ENCODE measurements at regions not wholly inside any gene's neighbourhood (a gene's known extent, or its start where the extent isn't known, plus 50 kb on each side); places are given as distances from the start of the nearest gene placed in this dataset.

- no peak for TF ChIP-seq MAX (IDR thresholded peaks at IDR 0.05)
- no peak for TF ChIP-seq ATF2 (CRISPR knock-in tag; IDR thresholded peaks at IDR 0.05)
- TF ChIP-seq MAFK (conservative IDR thresholded peaks at IDR 0.05 in 1 of 2, IDR thresholded peaks at IDR 0.05 in 1 of 2; ENCODE audit: low read length in 2 of 2): no peak
- TF ChIP-seq BRF2 (CRISPR knock-in tag; IDR thresholded peaks at IDR 0.05): no peak
- no peak for TF ChIP-seq TBX3 (IDR thresholded peaks at IDR 0.05; ENCODE audit: borderline replicate concordance)
- no peak for TF ChIP-seq FOXK2 (IDR thresholded peaks at IDR 0.05)
- TF ChIP-seq ZNF781 (CRISPR knock-in tag; IDR thresholded peaks at IDR 0.05; ENCODE audit: borderline replicate concordance, not compliant biosample characterization): no peak
- TF ChIP-seq, protein P1, sequence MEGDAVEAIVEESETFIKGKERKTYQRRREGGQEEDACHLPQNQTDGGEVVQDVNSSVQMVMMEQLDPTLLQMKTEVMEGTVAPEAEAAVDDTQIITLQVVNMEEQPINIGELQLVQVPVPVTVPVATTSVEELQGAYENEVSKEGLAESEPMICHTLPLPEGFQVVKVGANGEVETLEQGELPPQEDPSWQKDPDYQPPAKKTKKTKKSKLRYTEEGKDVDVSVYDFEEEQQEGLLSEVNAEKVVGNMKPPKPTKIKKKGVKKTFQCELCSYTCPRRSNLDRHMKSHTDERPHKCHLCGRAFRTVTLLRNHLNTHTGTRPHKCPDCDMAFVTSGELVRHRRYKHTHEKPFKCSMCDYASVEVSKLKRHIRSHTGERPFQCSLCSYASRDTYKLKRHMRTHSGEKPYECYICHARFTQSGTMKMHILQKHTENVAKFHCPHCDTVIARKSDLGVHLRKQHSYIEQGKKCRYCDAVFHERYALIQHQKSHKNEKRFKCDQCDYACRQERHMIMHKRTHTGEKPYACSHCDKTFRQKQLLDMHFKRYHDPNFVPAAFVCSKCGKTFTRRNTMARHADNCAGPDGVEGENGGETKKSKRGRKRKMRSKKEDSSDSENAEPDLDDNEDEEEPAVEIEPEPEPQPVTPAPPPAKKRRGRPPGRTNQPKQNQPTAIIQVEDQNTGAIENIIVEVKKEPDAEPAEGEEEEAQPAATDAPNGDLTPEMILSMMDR (CRISPR knock-in tag; IDR thresholded peaks at IDR 0.05): no peak
- TF ChIP-seq, protein P2, sequence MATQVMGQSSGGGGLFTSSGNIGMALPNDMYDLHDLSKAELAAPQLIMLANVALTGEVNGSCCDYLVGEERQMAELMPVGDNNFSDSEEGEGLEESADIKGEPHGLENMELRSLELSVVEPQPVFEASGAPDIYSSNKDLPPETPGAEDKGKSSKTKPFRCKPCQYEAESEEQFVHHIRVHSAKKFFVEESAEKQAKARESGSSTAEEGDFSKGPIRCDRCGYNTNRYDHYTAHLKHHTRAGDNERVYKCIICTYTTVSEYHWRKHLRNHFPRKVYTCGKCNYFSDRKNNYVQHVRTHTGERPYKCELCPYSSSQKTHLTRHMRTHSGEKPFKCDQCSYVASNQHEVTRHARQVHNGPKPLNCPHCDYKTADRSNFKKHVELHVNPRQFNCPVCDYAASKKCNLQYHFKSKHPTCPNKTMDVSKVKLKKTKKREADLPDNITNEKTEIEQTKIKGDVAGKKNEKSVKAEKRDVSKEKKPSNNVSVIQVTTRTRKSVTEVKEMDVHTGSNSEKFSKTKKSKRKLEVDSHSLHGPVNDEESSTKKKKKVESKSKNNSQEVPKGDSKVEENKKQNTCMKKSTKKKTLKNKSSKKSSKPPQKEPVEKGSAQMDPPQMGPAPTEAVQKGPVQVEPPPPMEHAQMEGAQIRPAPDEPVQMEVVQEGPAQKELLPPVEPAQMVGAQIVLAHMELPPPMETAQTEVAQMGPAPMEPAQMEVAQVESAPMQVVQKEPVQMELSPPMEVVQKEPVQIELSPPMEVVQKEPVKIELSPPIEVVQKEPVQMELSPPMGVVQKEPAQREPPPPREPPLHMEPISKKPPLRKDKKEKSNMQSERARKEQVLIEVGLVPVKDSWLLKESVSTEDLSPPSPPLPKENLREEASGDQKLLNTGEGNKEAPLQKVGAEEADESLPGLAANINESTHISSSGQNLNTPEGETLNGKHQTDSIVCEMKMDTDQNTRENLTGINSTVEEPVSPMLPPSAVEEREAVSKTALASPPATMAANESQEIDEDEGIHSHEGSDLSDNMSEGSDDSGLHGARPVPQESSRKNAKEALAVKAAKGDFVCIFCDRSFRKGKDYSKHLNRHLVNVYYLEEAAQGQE (IDR thresholded peaks at IDR 0.05; ENCODE audit: borderline replicate concordance in 1 of 2, low read depth in 1 of 2, low read length in 2 of 2): no peak
Observed at GRCh38 chr7:149689291-149689721, 84.1 kb downstream of the ZNF467 start.

Data from HepG2 (cell line).